Ecto neural progenitor cell (in vitro differentiated cells): ENCODE measurements at regions not wholly inside any gene's neighbourhood (a gene's known extent, or its start where the extent isn't known, plus 50 kb on each side); places are given as distances from the start of the nearest gene placed in this dataset.

Source experiments
- DNase-seq: peaks from one replicate; pipeline ENCODE4 v3.0.0-alpha.2; 2018; ENCODE audit warnings: low spot score

- DNase-seq: no peak
These were observed 550.5 kb downstream of the MMUT start for GRCh38 chr6:48912503-48912902.

GRCh38 chr6:48904809-48905208 is 558.2 kb downstream of the MMUT start:
- no peak for DNase-seq

- DNase-seq: no peak
These were observed 568.6 kb downstream of the MMUT start for GRCh38 chr6:48894469-48894868.

GRCh38 chr6:48893048-48893447 is 570.0 kb downstream of the MMUT start:
- no peak for DNase-seq

GRCh38 chr6:48891308-48891707 is 571.7 kb downstream of the MMUT start:
- DNase-seq: no peak

GRCh38 chr6:48889429-48889828 is 573.6 kb downstream of the MMUT start:
- DNase-seq: no peak

- DNase-seq: no peak
These were observed 579.9 kb downstream of the MMUT start for GRCh38 chr6:48883116-48883515.

GRCh38 chr6:48881551-48881950 is 581.5 kb downstream of the MMUT start:
- no peak for DNase-seq

GRCh38 chr6:48869595-48869994 is 593.5 kb downstream of the MMUT start:
- DNase-seq: no peak

GRCh38 chr6:48866682-48867081 is 596.4 kb downstream of the MMUT start:
- DNase-seq: no peak

GRCh38 chr6:48860175-48860574 is 602.9 kb downstream of the MMUT start:
- no peak for DNase-seq

GRCh38 chr6:48859562-48860123 is 603.4 kb downstream of the MMUT start:
- DNase-seq: no peak

GRCh38 chr6:48845219-48845618 is 617.8 kb downstream of the MMUT start:
- DNase-seq: no peak

GRCh38 chr6:48844696-48845095 is 618.4 kb downstream of the MMUT start:
- no peak for DNase-seq

GRCh38 chr6:48840896-48841295 is 622.2 kb downstream of the MMUT start:
- DNase-seq: no peak

GRCh38 chr6:48839206-48839605 is 623.8 kb downstream of the MMUT start:
- no peak for DNase-seq

- no peak for DNase-seq
These were observed 625.3 kb downstream of the MMUT start for GRCh38 chr6:48837744-48838143.

GRCh38 chr6:48835421-48835958 is 627.6 kb downstream of the MMUT start:
- DNase-seq: no peak

GRCh38 chr6:48834706-48835105 is 628.3 kb downstream of the MMUT start:
- DNase-seq: no peak

GRCh38 chr6:48833916-48834315 is 629.1 kb downstream of the MMUT start:
- DNase-seq: no peak

- no peak for DNase-seq
These were observed 636.0 kb downstream of the MMUT start for GRCh38 chr6:48826901-48827701.

GRCh38 chr6:48826152-48826515 is 636.9 kb downstream of the MMUT start:
- DNase-seq: no peak

GRCh38 chr6:48825501-48826151 is 637.4 kb downstream of the MMUT start:
- DNase-seq: no peak
